CD14-positive monocyte (primary cell): ENCODE measurements at regions not wholly inside any gene's neighbourhood (a gene's known extent, or its start where the extent isn't known, plus 50 kb on each side); places are given as distances from the start of the nearest gene placed in this dataset.

ENCODE experiments used
- DNase-seq, 3 donors: peaks; one replicate each; pipeline ENCODE4 v3.0.0-alpha.2; 2011 to 2022
- H2AFZ ChIP-seq: 2 replicates; pipeline ENCODE4 v1.6.0; 2012; ENCODE audit warnings: mild to moderate bottlenecking, low read depth, low read length, inconsistent platforms; ENCODE audit not compliant: insufficient read depth, poor library complexity, severe bottlenecking
- H3K27ac ChIP-seq, 2 donors: 1 replicate in 1 of 2; 2 replicates in 1 of 2; pipeline ENCODE4 v1.5.1; 2012 to 2013; ENCODE audit warnings: low read length in 2 of 2, control low read depth in 1 of 2, inconsistent platforms in 1 of 2, low read depth in 1 of 2, mild to moderate bottlenecking in 1 of 2
- H3K27me3 ChIP-seq, 2 donors: one replicate each; pipeline versions ENCODE4 v1.6.0 to v1.6.1; 2011 to 2013; ENCODE audit warnings: low read length in 2 of 2; ENCODE audit not compliant: control insufficient read depth in 2 of 2, insufficient read depth in 2 of 2
- H3K36me3 ChIP-seq, 2 donors: replicated peaks in 1 of 2; 1 replicate in 1 of 2; 2 replicates in 1 of 2; pipeline versions ENCODE4 v1.5.1 to v1.6.1; 2012 to 2013; ENCODE audit warnings: low read length in 2 of 2, control low read depth in 1 of 2, inconsistent platforms in 1 of 2, mild to moderate bottlenecking in 1 of 2; ENCODE audit not compliant: insufficient read depth in 2 of 2, control insufficient read depth in 1 of 2
- H3K4me1 ChIP-seq, 2 donors: 1 replicate in 1 of 2; 2 replicates in 1 of 2; pipeline versions ENCODE4 v1.5.1 to v1.6.1; 2012 to 2013; ENCODE audit warnings: low read length in 2 of 2, control low read depth in 1 of 2, inconsistent platforms in 1 of 2, mild to moderate bottlenecking in 1 of 2, moderate library complexity in 1 of 2; ENCODE audit not compliant: insufficient read depth in 2 of 2, control insufficient read depth in 1 of 2
- H3K4me2 ChIP-seq: replicated peaks from 2 replicates; pipeline ENCODE3; 2012; ENCODE audit warnings: low read length, moderate library complexity, mild to moderate bottlenecking; ENCODE audit not compliant: poor library complexity, severe bottlenecking; ENCODE audit errors: extremely low read depth
- H3K4me3 ChIP-seq, 3 experiments: fragments of 200-600 bp in 1 of 3; sonication (generic) in 1 of 3; replicated peaks in 1 of 3; 1 replicate in 2 of 3; 2 replicates in 1 of 3; pipeline ENCODE4 v1.5.1; 2011 to 2013; ENCODE audit warnings: low read length in 3 of 3, mild to moderate bottlenecking in 3 of 3, control low read depth in 2 of 3, low read depth in 2 of 3, inconsistent platforms in 1 of 3, moderate library complexity in 1 of 3
- H3K79me2 ChIP-seq: 2 replicates; pipeline ENCODE4 v1.6.0; 2012; ENCODE audit warnings: mild to moderate bottlenecking, control low read depth, inconsistent platforms, low read length, moderate library complexity; ENCODE audit not compliant: insufficient read depth
- H3K9ac ChIP-seq: 2 replicates; pipeline ENCODE4 v1.6.0; 2017; ENCODE audit warnings: low read length, mild to moderate bottlenecking; ENCODE audit not compliant: insufficient read depth, poor library complexity, severe bottlenecking
- H3K9me3 ChIP-seq, 2 donors: replicated peaks in 1 of 2; 1 replicate in 1 of 2; 2 replicates in 1 of 2; pipeline versions ENCODE4 v1.5.1 to v1.6.1; 2012 to 2013; ENCODE audit warnings: low read length in 2 of 2, control low read depth in 1 of 2; ENCODE audit not compliant: control insufficient read depth in 1 of 2, insufficient read depth in 1 of 2
- H4K20me1 ChIP-seq: 2 replicates; pipeline ENCODE4 v1.6.0; 2012; ENCODE audit warnings: mild to moderate bottlenecking, low read length, control low read depth, moderate library complexity; ENCODE audit not compliant: insufficient read depth
- H3K27ac Mint-ChIP-seq, 7 donors: one replicate each; pipeline ENCODE4 v1.8.0; 2020; ENCODE audit warnings: mild to moderate bottlenecking in 7 of 7, mixed read lengths in 7 of 7, moderate library complexity in 6 of 7, inconsistent platforms in 2 of 7
- H3K27me3 Mint-ChIP-seq, 3 donors: one replicate each; pipeline ENCODE4 v1.8.0; 2021 to 2022; ENCODE audit warnings: low read depth in 3 of 3, mild to moderate bottlenecking in 3 of 3, mixed read lengths in 3 of 3, moderate library complexity in 3 of 3, inconsistent platforms in 1 of 3
- H3K36me3 Mint-ChIP-seq, 2 donors: one replicate each; pipeline ENCODE4 v1.8.0; 2020; ENCODE audit warnings: mixed read lengths in 2 of 2, inconsistent platforms in 1 of 2, mild to moderate bottlenecking in 1 of 2
- H3K4me1 Mint-ChIP-seq: one replicate; pipeline ENCODE4 v1.8.0; 2020; ENCODE audit warnings: mild to moderate bottlenecking, mixed read lengths
- H3K4me3 Mint-ChIP-seq, 2 donors: one replicate each; pipeline ENCODE4 v1.8.0; 2020; ENCODE audit warnings: mild to moderate bottlenecking in 2 of 2, mixed read lengths in 2 of 2, moderate library complexity in 1 of 2
- H3K9me3 Mint-ChIP-seq, 7 donors: one replicate each; pipeline ENCODE4 v1.8.0; 2020 to 2022; ENCODE audit warnings: mixed read lengths in 7 of 7, mild to moderate bottlenecking in 6 of 7, moderate library complexity in 6 of 7, inconsistent platforms in 2 of 7
- CTCF ChIP-seq: fragments of 200-600 bp; IDR thresholded peaks from one replicate; pipeline ENCODE4 v1.8.0; 2022; ENCODE audit warnings: antibody characterized with exemption, mild to moderate bottlenecking
- WGBS: methylation state at CpG from one replicate; pipeline ENCODE4 v1.1.5; 2013; ENCODE audit warnings: missing lambda C conversion rate; ENCODE audit not compliant: insufficient coverage; 5-methylcytosine and 5-hydroxymethylcytosine counted together
- intact Hi-C, 2 donors: fragments of 100-400 bp; cut with micrococcal nuclease; formaldehyde crosslinking; loops; one replicate each; pipeline versions ENCODE4 v1.15.0 to v1.15.1; 2023

- Histone ChIP-seq H3K9ac (no peak overlapping the region), H4K20me1 (no peaks in the 10 kb centered on the region), H3K4me3 (no peak overlapping the region), H3K4me1 (no peaks in the 10 kb centered on the region), H3K9me3 (no peaks in the 10 kb centered on the region), H3K27ac (no peak overlapping the region), H2AFZ (no peak overlapping the region), H3K36me3 (no peaks in the 10 kb centered on the region), H3K79me2 (no peaks in the 10 kb centered on the region), H3K27me3 (no peaks in the 10 kb centered on the region), H3K4me2 (no peak overlapping the region)
- intact Hi-C loops = no loop called here
- Mint-ChIP-seq H3K4me1 (peaks cover 6% of the 10 kb centered on the region), H3K36me3 (no peaks in the 10 kb centered on the region), H3K9me3 (peaks cover 0 to 3% (median 0%) of the 10 kb centered on the region in 7 donors), H3K4me3 (no peak overlapping the region), H3K27ac (no peak overlapping the region), H3K27me3 (peaks cover 2% of the 10 kb centered on the region in 3 donors)
- no peak for DNase-seq
- TF ChIP-seq CTCF = no peak
- 97% methylated on average over 3 of the region's 6 CpGs for WGBS
Observed at GRCh38 chr6:138653435-138653834, 120.1 kb upstream of the CCDC28A start.

GRCh38 chr6:138654715-138655634 is 118.6 kb upstream of the CCDC28A start:
- Histone ChIP-seq H3K27ac (no peak overlapping the region), H4K20me1 (no peaks in the 10 kb centered on the region), H3K9ac (no peak overlapping the region), H3K9me3 (no peaks in the 10 kb centered on the region), H2AFZ (no peak overlapping the region), H3K79me2 (no peaks in the 10 kb centered on the region), H3K36me3 (no peaks in the 10 kb centered on the region), H3K4me1 (no peaks in the 10 kb centered on the region), H3K4me3 (no peak overlapping the region), H3K4me2 (no peak overlapping the region), H3K27me3 (no peaks in the 10 kb centered on the region)
- intact Hi-C loops = no loop called here
- H3K4me3 Mint-ChIP-seq = no peak overlapping the region
- peaks cover 6% of the 10 kb centered on the region for H3K4me1 Mint-ChIP-seq
- no peaks in the 10 kb centered on the region for H3K36me3 Mint-ChIP-seq
- WGBS = no CpG with 5 or more reads among the region's 6 CpGs
- no peak for TF ChIP-seq CTCF
- no peaks in the 10 kb centered on the region for H3K9me3 Mint-ChIP-seq
- DNase-seq = no peak
- H3K27me3 Mint-ChIP-seq = peaks cover 2% of the 10 kb centered on the region in 3 donors
- no peak overlapping the region for H3K27ac Mint-ChIP-seq
